ENCODE measurements at regions not wholly inside any gene's neighbourhood (a gene's known extent, or its start where the extent isn't known, plus 50 kb on each side); places are given as distances from the start of the nearest gene placed in this dataset.

DNA sequence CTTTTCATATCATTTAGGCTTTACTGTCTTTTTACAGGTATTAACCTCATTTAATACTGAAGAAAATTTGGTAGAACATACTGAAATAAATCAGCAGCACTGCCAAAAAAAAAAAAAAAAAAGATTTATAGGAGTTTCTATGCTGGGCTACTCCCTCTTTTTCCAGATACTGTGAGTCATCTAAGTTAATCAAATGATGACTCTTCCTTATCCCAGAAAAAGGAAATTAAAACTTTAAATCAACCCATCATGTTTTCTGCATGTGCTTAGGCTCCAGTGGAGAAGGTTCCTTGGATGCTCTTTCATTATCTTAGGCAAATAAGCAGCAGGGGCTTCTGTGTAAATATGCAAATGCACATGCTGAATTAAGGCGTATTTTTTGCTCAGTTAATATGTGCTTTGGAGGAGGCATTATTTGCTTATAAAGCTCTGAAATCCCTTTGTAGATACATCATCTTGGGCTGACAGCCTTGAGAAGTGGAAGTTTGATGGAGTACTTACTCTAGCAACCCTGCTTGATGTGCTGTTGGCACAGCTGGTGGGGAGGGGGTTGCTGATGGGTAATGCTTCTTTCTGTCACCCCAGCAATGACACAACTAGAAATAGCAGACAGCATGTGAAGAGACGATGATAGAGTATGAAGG lies 136.1 kb downstream of the C4orf33 start:
- Histone ChIP-seq H3K36me3 (ENCODE audit: control insufficient read depth, insufficient read depth, low read length) (no peaks in the 10 kb centered on the region), H3K9me3 (replicated peaks; ENCODE audit: control insufficient read depth, insufficient read depth, low read depth, low read length) (no peaks in the 10 kb centered on the region), H3K27me3 (ENCODE audit: control insufficient read depth in 2 of 2, insufficient read depth in 2 of 2, low read length in 2 of 2) (no peaks in the 10 kb centered on the region), H3K4me3 (no peak overlapping the region), H3K9ac (ENCODE audit: insufficient read depth in 1 of 2, low read depth in 2 of 2, low read length in 2 of 2) (no peak overlapping the region), H3K9me1 (ENCODE audit: control insufficient read depth, insufficient read depth, low read length) (no peaks in the 10 kb centered on the region), H3K4me1 (replicated peaks in 1 of 2; ENCODE audit: control insufficient read depth in 2 of 2, insufficient read depth in 2 of 2, low read length in 2 of 2) (no peaks in the 10 kb centered on the region), H2AFZ (ENCODE audit: low read depth, low read length) (no peak overlapping the region), H3K4me2 (ENCODE audit: insufficient read depth, low read length) (no peak overlapping the region), H3K27ac (ENCODE audit: extremely low read depth, low read depth, low read length) (no peak overlapping the region), H4K20me1 (replicated peaks; ENCODE audit: control insufficient read depth, insufficient read depth, low read length) (no peaks in the 10 kb centered on the region), H3K79me2 (ENCODE audit: control insufficient read depth, insufficient read depth, low read length) (no peaks in the 10 kb centered on the region)
- no TSS peak for BruUV-seq (replicated peaks)
- CTCF ChIA-PET (ENCODE audit: low intra/inter-chr PET ratio) = no interaction called here
- no peak for FAIRE-seq
- intact Hi-C loops (cut with micrococcal nuclease) (no loop called here), in situ Hi-C loops (cut with MboI) (no loop called here)
- DNase-seq (ENCODE audit: extremely low read depth in 1 of 4, low spot score in 3 of 4) = no peak
- WGBS (ENCODE audit: insufficient coverage, low coverage, missing lambda C conversion rate) = 0% methylated on average over 2 of the region's 2 CpGs
- POLR2A ChIA-PET = no interaction called here
- no peak for ATAC-seq
- TF ChIP-seq XRCC4 (IDR thresholded peaks at IDR 0.05; ENCODE audit: extremely low read depth, insufficient read depth, insufficient read length) (no peak), ZBTB5 (IDR thresholded peaks at IDR 0.05) (no peak), RERE (CRISPR knock-in tag; IDR thresholded peaks at IDR 0.05; ENCODE audit: borderline replicate concordance) (no peak), HNRNPLL (IDR thresholded peaks at IDR 0.05; ENCODE audit: low read depth, low read length, poor library complexity, severe bottlenecking) (no peak), THAP7 (CRISPR knock-in tag; IDR thresholded peaks at IDR 0.05) (no peak)
- TF ChIP-seq, protein P1, sequence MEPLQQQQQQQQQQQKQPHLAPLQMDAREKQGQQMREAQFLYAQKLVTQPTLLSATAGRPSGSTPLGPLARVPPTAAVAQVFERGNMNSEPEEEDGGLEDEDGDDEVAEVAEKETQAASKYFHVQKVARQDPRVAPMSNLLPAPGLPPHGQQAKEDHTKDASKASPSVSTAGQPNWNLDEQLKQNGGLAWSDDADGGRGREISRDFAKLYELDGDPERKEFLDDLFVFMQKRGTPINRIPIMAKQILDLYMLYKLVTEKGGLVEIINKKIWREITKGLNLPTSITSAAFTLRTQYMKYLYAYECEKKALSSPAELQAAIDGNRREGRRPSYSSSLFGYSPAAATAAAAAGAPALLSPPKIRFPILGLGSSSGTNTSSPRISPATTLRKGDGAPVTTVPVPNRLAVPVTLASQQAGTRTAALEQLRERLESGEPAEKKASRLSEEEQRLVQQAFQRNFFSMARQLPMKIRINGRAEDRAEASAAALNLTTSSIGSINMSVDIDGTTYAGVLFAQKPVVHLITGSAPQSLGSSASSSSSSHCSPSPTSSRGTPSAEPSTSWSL (CRISPR knock-in tag; IDR thresholded peaks at IDR 0.05; ENCODE audit: borderline replicate concordance) = no peak
- TF ChIP-seq, protein P2, sequence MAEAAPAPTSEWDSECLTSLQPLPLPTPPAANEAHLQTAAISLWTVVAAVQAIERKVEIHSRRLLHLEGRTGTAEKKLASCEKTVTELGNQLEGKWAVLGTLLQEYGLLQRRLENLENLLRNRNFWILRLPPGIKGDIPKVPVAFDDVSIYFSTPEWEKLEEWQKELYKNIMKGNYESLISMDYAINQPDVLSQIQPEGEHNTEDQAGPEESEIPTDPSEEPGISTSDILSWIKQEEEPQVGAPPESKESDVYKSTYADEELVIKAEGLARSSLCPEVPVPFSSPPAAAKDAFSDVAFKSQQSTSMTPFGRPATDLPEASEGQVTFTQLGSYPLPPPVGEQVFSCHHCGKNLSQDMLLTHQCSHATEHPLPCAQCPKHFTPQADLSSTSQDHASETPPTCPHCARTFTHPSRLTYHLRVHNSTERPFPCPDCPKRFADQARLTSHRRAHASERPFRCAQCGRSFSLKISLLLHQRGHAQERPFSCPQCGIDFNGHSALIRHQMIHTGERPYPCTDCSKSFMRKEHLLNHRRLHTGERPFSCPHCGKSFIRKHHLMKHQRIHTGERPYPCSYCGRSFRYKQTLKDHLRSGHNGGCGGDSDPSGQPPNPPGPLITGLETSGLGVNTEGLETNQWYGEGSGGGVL (CRISPR knock-in tag; IDR thresholded peaks at IDR 0.05) = no peak
- TF ChIP-seq, protein P3, sequence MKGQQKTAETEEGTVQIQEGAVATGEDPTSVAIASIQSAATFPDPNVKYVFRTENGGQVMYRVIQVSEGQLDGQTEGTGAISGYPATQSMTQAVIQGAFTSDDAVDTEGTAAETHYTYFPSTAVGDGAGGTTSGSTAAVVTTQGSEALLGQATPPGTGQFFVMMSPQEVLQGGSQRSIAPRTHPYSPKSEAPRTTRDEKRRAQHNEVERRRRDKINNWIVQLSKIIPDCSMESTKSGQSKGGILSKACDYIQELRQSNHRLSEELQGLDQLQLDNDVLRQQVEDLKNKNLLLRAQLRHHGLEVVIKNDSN (CRISPR knock-in tag; IDR thresholded peaks at IDR 0.05) = no peak
